ENCODE measurements at regions not wholly inside any gene's neighbourhood (a gene's known extent, or its start where the extent isn't known, plus 50 kb on each side); places are given as distances from the start of the nearest gene placed in this dataset.

DNA sequence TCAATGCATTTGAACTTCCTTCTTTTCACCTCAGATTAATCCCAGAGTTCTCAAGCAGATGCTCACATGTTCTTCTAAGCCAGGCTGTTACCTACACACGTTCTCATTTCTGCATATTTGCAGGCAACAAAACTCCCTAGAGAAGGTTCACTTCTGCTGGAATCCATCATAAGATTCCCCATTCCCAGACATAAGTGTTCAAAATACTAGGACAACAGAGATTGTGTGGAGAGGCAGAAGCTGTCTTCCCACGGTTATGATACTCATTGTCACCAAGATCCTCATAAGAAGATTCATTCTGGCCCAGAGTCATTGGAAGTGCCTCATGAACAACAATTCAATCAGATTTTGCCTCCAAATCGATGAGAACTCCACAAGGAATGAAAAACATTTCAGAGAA, 931.6 kb upstream of the MIR17HG start:
- TF ChIP-seq RAD21 (IDR thresholded peaks at IDR 0.05; ENCODE audit: low read length) (no peak), POLR2A (IDR thresholded peaks at IDR 0.05; ENCODE audit: low read depth, low read length) (no peak), CHD1 (IDR thresholded peaks at IDR 0.05; ENCODE audit: low read depth, low read length) (no peak), RCOR1 (IDR thresholded peaks at IDR 0.05; ENCODE audit: insufficient replicate concordance, low read length) (no peak)
- TF ChIP-seq, protein P1, sequence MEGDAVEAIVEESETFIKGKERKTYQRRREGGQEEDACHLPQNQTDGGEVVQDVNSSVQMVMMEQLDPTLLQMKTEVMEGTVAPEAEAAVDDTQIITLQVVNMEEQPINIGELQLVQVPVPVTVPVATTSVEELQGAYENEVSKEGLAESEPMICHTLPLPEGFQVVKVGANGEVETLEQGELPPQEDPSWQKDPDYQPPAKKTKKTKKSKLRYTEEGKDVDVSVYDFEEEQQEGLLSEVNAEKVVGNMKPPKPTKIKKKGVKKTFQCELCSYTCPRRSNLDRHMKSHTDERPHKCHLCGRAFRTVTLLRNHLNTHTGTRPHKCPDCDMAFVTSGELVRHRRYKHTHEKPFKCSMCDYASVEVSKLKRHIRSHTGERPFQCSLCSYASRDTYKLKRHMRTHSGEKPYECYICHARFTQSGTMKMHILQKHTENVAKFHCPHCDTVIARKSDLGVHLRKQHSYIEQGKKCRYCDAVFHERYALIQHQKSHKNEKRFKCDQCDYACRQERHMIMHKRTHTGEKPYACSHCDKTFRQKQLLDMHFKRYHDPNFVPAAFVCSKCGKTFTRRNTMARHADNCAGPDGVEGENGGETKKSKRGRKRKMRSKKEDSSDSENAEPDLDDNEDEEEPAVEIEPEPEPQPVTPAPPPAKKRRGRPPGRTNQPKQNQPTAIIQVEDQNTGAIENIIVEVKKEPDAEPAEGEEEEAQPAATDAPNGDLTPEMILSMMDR (conservative IDR thresholded peaks at IDR 0.05; ENCODE audit: low read depth, low read length), result no peak

All from IMR-90 (cell line).